Gastroesophageal sphincter (tissue), 3 donors: ENCODE measurements at regions not wholly inside any gene's neighbourhood (a gene's known extent, or its start where the extent isn't known, plus 50 kb on each side); places are given as distances from the start of the nearest gene placed in this dataset.

Experiments
- EP300 ChIP-seq: sonication (generic); formaldehyde crosslinking; IDR thresholded peaks from one replicate; pipeline ENCODE4 v1.6.1; 2017; ENCODE audit warnings: antibody characterized with exemption, mild to moderate bottlenecking
- TF ChIP-seq, protein P1 (sequence below), 4 experiments: fragments of 200-600 bp in 2 of 4; fragments of 450-650 bp in 2 of 4; sonication (generic) in 1 of 4; IDR thresholded peaks; one replicate each; pipeline ENCODE4 v1.5.1; 2017 to 2019; ENCODE audit warnings: antibody characterized with exemption in 4 of 4, mild to moderate bottlenecking in 2 of 4, moderate library complexity in 2 of 4

DNA sequence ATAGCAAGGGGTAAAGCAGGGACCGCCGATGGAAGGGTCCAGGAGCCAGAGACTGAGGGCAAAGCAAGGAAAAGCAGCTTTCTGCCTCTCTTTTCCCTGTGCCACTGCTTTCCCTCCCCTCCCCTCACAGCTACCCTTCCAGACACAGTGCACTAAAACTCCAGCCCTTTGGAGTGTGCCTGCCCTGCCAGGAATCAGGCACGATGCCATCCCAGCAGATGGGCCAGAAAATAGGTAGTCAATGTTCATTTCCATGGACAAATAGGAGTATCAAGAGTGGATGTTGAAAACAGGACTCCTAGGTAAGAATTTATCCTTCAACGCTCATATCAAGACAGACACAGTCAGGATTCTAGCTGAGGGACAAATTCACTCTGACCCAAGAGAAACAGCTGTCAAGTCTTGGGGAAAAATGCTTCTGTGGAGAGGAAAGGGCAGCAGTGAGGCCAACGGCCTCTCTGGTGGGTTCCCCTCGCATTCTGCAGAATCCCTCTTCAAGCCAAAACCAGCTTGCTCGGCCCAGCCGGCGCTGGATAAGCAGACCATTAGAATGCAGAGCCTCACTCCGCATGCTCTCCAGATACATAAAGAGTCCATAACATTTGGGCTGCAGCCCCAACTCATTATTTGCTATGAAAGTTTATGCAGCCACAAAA lies 138.0 kb downstream of the CAAP1 start:
- TF ChIP-seq, protein P1, sequence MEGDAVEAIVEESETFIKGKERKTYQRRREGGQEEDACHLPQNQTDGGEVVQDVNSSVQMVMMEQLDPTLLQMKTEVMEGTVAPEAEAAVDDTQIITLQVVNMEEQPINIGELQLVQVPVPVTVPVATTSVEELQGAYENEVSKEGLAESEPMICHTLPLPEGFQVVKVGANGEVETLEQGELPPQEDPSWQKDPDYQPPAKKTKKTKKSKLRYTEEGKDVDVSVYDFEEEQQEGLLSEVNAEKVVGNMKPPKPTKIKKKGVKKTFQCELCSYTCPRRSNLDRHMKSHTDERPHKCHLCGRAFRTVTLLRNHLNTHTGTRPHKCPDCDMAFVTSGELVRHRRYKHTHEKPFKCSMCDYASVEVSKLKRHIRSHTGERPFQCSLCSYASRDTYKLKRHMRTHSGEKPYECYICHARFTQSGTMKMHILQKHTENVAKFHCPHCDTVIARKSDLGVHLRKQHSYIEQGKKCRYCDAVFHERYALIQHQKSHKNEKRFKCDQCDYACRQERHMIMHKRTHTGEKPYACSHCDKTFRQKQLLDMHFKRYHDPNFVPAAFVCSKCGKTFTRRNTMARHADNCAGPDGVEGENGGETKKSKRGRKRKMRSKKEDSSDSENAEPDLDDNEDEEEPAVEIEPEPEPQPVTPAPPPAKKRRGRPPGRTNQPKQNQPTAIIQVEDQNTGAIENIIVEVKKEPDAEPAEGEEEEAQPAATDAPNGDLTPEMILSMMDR (IDR thresholded peaks at IDR 0.05) = no peak
- no peak for TF ChIP-seq EP300
